Transverse colon (tissue), 4 donors: ENCODE measurements at regions not wholly inside any gene's neighbourhood (a gene's known extent, or its start where the extent isn't known, plus 50 kb on each side); places are given as distances from the start of the nearest gene placed in this dataset.

Experiments used
- DNase-seq: peaks from one replicate; pipeline ENCODE4 v3.0.0-alpha.2; 2019
- H3K27ac ChIP-seq, 4 donors: fragments of 200-600 bp; sonication (generic); 2 replicates each; pipeline ENCODE4 v1.5.1; 2016 to 2018; ENCODE audit warnings: inconsistent platforms in 4 of 4
- H3K27me3 ChIP-seq: fragments of 200-600 bp; sonication (generic); 2 replicates; pipeline ENCODE4 v1.5.1; 2017; ENCODE audit warnings: inconsistent platforms
- H3K36me3 ChIP-seq, 4 donors: fragments of 200-600 bp; sonication (generic); 2 replicates each; pipeline ENCODE4 v1.5.1; 2017 to 2019; ENCODE audit warnings: inconsistent platforms in 4 of 4
- H3K4me1 ChIP-seq, 4 donors: fragments of 200-600 bp; sonication (generic); 2 replicates each; pipeline ENCODE4 v1.5.1; 2017 to 2020; ENCODE audit warnings: inconsistent platforms in 4 of 4
- H3K4me3 ChIP-seq, 4 donors: fragments of 200-600 bp; sonication (generic); 1 replicate in 1 of 4; 2 replicates in 3 of 4; pipeline versions ENCODE4 v1.5.1 to v1.6.1; 2017 to 2019; ENCODE audit warnings: inconsistent platforms in 4 of 4
- H3K9me3 ChIP-seq, 2 donors: fragments of 200-600 bp; sonication (generic); 2 replicates each; pipeline ENCODE4 v1.5.1; 2017 to 2019; ENCODE audit warnings: inconsistent platforms in 2 of 2
- CTCF ChIP-seq, 5 experiments: fragments of 200-600 bp in 3 of 5; fragments of 450-650 bp in 2 of 5; sonication (generic) in 3 of 5; IDR thresholded peaks; 1 replicate in 2 of 5; 2 replicates in 3 of 5; pipeline ENCODE4 v1.5.1; 2016 to 2017; ENCODE audit warnings: antibody characterized with exemption in 5 of 5, inconsistent platforms in 3 of 5, mild to moderate bottlenecking in 2 of 5, moderate library complexity in 1 of 5
- EP300 ChIP-seq: sonication (generic); formaldehyde crosslinking; IDR thresholded peaks from one replicate; pipeline ENCODE4 v1.6.1; 2017; ENCODE audit warnings: antibody characterized with exemption, low read depth
- POLR2A ChIP-seq: fragments of 450-650 bp; IDR thresholded peaks from one replicate; pipeline ENCODE4 v1.6.1; 2016; ENCODE audit warnings: antibody characterized with exemption, mild to moderate bottlenecking, moderate library complexity
- POLR2AphosphoS5 ChIP-seq, 3 donors: sonication (generic); formaldehyde crosslinking; IDR thresholded peaks; one replicate each; pipeline ENCODE4 v1.6.1; 2016; ENCODE audit warnings: antibody characterized with exemption in 3 of 3
- WGBS, 2 donors: methylation state at CpG; one replicate each; pipeline ENCODE4 v1.1.5; 2018; ENCODE audit warnings: low coverage in 1 of 2; 5-methylcytosine and 5-hydroxymethylcytosine counted together
- in situ Hi-C, 4 donors: fragments of 200-750 bp; cut with MboI; loops; one replicate each; pipeline versions ENCODE4 v1.15.0 to v1.15.1; 2017; ENCODE audit warnings: low sequenced_read_pairs in 3 of 4, low pct_ligation_motif_present in 1 of 4, low pct_unique_long_range_greater_than_20kb in 1 of 4
- intact Hi-C: fragments of 100-400 bp; cut with DNase I; formaldehyde crosslinking; loops from one replicate; pipeline ENCODE4 v1.15.1; 2023; ENCODE audit warnings: low total_unique reads

DNA sequence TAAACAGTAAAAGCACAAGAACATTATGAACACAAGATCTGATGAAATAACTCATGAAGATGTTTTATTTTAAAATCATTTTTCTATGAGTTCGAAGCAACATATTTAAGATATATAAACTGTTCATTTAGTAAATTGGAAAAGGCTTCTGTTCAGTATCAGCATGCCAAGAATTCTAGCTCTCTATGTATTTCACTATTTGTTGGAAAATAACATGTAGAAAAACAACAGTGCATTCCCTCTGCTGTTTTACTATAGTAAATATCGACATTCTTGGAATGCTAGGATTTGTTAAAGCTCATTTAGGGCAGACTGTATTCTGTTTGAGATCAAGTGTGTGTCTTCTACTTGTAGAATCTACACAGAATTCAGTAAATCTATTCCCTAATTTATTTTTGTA is 750.2 kb downstream of the CCDC85A start:
- H3K4me3 ChIP-seq, result no peak overlapping the region
- H3K27me3 ChIP-seq, result no peaks in the 10 kb centered on the region
- no peaks in the 10 kb centered on the region for H3K4me1 ChIP-seq
- TF ChIP-seq POLR2A (no peak), CTCF (IDR thresholded peaks at IDR 0.05) (no peak), EP300 (no peak), POLR2AphosphoS5 (IDR thresholded peaks at IDR 0.05) (no peak)
- no peaks in the 10 kb centered on the region for H3K9me3 ChIP-seq
- no peak overlapping the region for H3K27ac ChIP-seq
- DNase-seq, result no peak
- WGBS, 2 donors, result 64% methylated on average over 2 of the region's 2 CpGs
- in situ Hi-C loops, result no loop called here
- no peaks in the 10 kb centered on the region for H3K36me3 ChIP-seq
- intact Hi-C loops, result no loop called here

DNA sequence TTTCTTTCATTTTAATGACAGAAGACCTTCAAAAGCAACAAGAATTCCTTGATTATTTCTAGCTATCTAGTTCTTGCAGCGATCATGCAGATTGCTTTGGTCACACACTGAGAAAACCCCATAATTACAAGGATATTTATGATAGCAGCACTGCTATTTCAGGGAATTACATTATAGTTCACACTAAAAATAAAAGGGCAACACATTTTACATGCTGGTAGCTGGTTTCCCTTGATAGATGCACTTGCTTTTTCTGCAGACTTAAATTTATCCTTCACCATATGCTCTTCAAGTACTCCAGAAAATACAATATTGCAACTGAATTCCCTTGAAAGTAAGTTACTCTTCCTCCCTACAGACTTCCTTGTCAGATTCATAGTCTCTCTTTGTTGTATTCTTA is 751.1 kb downstream of the CCDC85A start:
- intact Hi-C loops, result no loop called here
- TF ChIP-seq POLR2AphosphoS5 (IDR thresholded peaks at IDR 0.05), result no peak
- no peak for TF ChIP-seq CTCF (IDR thresholded peaks at IDR 0.05)
- no peak for TF ChIP-seq POLR2A
- TF ChIP-seq EP300, result no peak
- no peaks in the 10 kb centered on the region for H3K4me1 ChIP-seq
- no peak overlapping the region for H3K27ac ChIP-seq
- no peak overlapping the region for H3K4me3 ChIP-seq
- H3K27me3 ChIP-seq, result no peaks in the 10 kb centered on the region
- in situ Hi-C loops, result no loop called here
- DNase-seq, result no peak
- 79 to 92% methylated on average over 1 of the region's 1 CpG for WGBS, 2 donors
- no peaks in the 10 kb centered on the region for H3K36me3 ChIP-seq
- H3K9me3 ChIP-seq, result no peaks in the 10 kb centered on the region

- H3K27me3 ChIP-seq, result no peaks in the 10 kb centered on the region
- no peak overlapping the region for H3K4me3 ChIP-seq
- TF ChIP-seq POLR2AphosphoS5 (IDR thresholded peaks at IDR 0.05), result no peak
- no peak for TF ChIP-seq CTCF (IDR thresholded peaks at IDR 0.05)
- TF ChIP-seq POLR2A, result no peak
- no peak for TF ChIP-seq EP300
- in situ Hi-C loops (no loop called here), intact Hi-C loops (no loop called here)
- H3K27ac ChIP-seq, result no peak overlapping the region
- no peak for DNase-seq
- no peaks in the 10 kb centered on the region for H3K9me3 ChIP-seq
- no peaks in the 10 kb centered on the region for H3K36me3 ChIP-seq
- H3K4me1 ChIP-seq, result no peaks in the 10 kb centered on the region
These were observed 756.3 kb downstream of the CCDC85A start for GRCh38 chr2:56940054-56940453.

- Histone ChIP-seq H3K27me3 (no peaks in the 10 kb centered on the region), H3K4me1 (no peaks in the 10 kb centered on the region), H3K27ac (no peak overlapping the region), H3K4me3 (no peak overlapping the region), H3K9me3 (peaks cover 1 to 4% of the 10 kb centered on the region in 2 donors), H3K36me3 (no peaks in the 10 kb centered on the region)
- TF ChIP-seq POLR2AphosphoS5 (IDR thresholded peaks at IDR 0.05) (no peak), POLR2A (no peak)
- in situ Hi-C loops (no loop called here), intact Hi-C loops (no loop called here)
- DNase-seq, result no peak
- WGBS, 2 donors, result 65 to 87% methylated on average over 2 of the region's 2 CpGs
These were observed 769.1 kb downstream of the CCDC85A start for GRCh38 chr2:56952871-56953270.

DNA sequence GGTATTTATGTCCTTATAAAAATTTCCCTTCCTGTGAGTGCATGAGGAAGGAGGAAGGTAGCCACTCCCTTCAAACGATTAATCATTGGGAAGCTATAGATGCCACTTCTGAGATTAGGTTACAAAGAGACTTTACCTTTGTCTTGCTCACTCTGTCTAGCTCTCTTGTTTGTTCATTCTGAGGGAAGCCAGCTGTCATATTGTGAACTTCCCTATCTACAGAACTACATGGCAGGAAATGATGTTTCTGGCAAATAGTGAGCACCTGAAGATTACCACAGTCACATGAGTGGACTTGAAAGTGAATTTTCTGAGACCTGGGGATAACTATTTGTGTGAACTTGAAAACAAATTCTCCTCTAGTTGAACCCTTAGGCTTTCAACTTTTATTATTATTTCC is 776.8 kb downstream of the CCDC85A start:
- H3K36me3 ChIP-seq, result no peaks in the 10 kb centered on the region
- H3K27me3 ChIP-seq, result no peaks in the 10 kb centered on the region
- 30 to 59% methylated on average over 1 of the region's 1 CpG for WGBS, 2 donors
- no peak for DNase-seq
- H3K4me3 ChIP-seq, result no peak overlapping the region
- H3K27ac ChIP-seq, result no peak overlapping the region
- no peak for TF ChIP-seq CTCF (IDR thresholded peaks at IDR 0.05)
- TF ChIP-seq EP300, result no peak
- TF ChIP-seq POLR2AphosphoS5 (IDR thresholded peaks at IDR 0.05), result no peak
- no peak for TF ChIP-seq POLR2A
- H3K9me3 ChIP-seq, result peaks cover 4 to 6% of the 10 kb centered on the region in 2 donors
- in situ Hi-C loops (no loop called here), intact Hi-C loops (no loop called here)
- no peaks in the 10 kb centered on the region for H3K4me1 ChIP-seq
